ENCODE measurements at regions not wholly inside any gene's neighbourhood (a gene's known extent, or its start where the extent isn't known, plus 50 kb on each side); places are given as distances from the start of the nearest gene placed in this dataset.

DNA sequence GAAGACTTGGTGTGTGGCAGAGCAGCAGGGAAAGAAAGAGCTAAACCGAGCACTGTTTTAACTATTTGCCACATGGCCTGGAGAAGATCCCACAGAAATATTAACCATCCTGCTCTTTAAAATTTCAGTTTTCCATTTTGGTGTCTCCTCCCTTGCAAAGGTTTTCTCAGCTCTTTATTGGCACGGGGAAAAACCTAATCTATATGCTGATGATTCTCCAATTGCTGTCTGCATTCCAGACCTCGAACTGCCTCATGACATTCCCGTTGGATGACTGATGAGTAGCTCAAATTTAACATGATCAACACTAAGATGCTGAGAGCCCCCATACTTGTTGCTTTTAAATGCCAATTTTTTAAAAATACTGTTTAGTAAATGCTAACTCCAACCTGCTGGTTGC, 115.0 kb downstream of the EMP1 start:
- Histone ChIP-seq H3K79me2 (ENCODE audit: low read length) (no peaks in the 10 kb centered on the region), H3K4me3 (ENCODE audit: low read length) (no peak overlapping the region), H3K9ac (ENCODE audit: low read length) (no peak overlapping the region), H4K20me1 (ENCODE audit: insufficient read depth, low read length) (no peaks in the 10 kb centered on the region), H3K9me2 (replicated peaks; ENCODE audit: insufficient read depth, low read length) (no peaks in the 10 kb centered on the region), H3K4me2 (ENCODE audit: low read depth, low read length) (no peak overlapping the region), H3F3A (ENCODE audit: insufficient read depth, low read length) (no peaks in the 10 kb centered on the region), H3K36me3 (replicated peaks; ENCODE audit: insufficient read depth, low read length) (no peaks in the 10 kb centered on the region), H3K27ac (ENCODE audit: low read length) (no peak overlapping the region), H2AFZ (ENCODE audit: low read length) (no peak overlapping the region), H3K4me1 (ENCODE audit: low read length) (no peaks in the 10 kb centered on the region), H3K27me3 (replicated peaks; ENCODE audit: insufficient read depth, low read length) (no peaks in the 10 kb centered on the region), H3K9me3 (replicated peaks; ENCODE audit: insufficient read depth, low read length) (no peaks in the 10 kb centered on the region)
- DNase-seq = no peak
- TF ChIP-seq EZH2 (optimal IDR thresholded peaks at IDR 0.05; ENCODE audit: low read depth, low read length) (no peak), EZH2phosphoT487 (IDR thresholded peaks at IDR 0.05; ENCODE audit: low read length) (no peak)
- TF ChIP-seq, protein P1, sequence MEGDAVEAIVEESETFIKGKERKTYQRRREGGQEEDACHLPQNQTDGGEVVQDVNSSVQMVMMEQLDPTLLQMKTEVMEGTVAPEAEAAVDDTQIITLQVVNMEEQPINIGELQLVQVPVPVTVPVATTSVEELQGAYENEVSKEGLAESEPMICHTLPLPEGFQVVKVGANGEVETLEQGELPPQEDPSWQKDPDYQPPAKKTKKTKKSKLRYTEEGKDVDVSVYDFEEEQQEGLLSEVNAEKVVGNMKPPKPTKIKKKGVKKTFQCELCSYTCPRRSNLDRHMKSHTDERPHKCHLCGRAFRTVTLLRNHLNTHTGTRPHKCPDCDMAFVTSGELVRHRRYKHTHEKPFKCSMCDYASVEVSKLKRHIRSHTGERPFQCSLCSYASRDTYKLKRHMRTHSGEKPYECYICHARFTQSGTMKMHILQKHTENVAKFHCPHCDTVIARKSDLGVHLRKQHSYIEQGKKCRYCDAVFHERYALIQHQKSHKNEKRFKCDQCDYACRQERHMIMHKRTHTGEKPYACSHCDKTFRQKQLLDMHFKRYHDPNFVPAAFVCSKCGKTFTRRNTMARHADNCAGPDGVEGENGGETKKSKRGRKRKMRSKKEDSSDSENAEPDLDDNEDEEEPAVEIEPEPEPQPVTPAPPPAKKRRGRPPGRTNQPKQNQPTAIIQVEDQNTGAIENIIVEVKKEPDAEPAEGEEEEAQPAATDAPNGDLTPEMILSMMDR (IDR thresholded peaks at IDR 0.05; ENCODE audit: low read length) = no peak

DNA sequence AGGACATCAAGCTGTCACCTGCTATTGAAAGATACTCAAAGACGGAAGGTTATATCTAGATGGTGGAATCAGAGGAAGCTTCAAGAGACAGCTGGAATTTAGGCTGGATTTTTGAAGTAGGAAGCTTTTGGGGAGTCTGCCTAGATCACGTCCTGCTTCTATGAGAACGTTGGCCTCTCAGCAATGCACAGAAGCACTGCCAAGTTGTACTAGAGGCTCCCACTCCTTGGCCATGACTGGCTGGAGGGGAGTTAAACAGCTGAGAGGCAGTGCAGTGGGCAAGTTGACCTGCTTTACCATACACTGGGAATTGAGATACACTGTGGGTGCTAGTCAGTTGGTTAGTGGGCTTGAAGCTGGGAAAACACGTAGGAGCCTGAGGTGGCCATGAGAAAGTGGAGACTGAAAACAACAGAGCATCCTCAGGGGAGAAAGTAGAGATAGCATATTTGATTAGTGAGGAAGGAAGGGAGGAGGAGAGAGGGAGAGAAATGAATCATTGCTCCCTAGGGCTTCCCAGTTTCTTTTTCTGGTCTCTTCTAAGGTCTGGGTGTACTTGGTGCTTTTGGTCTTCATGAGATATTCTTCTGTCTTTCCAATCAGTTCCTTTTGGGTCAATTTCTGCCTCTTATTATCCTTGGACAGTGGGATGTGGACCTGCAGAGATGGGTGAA, 110.8 kb downstream of the EMP1 start:
- no peak overlapping the region for H3K4me2 ChIP-seq (ENCODE audit: low read depth, low read length)
- no peaks in the 10 kb centered on the region for H3K79me2 ChIP-seq (ENCODE audit: low read length)
- no peaks in the 10 kb centered on the region for H3K9me2 ChIP-seq (replicated peaks; ENCODE audit: insufficient read depth, low read length)
- no peaks in the 10 kb centered on the region for H3F3A ChIP-seq (ENCODE audit: insufficient read depth, low read length)
- no peak overlapping the region for H3K27ac ChIP-seq (ENCODE audit: low read length)
- no peaks in the 10 kb centered on the region for H3K4me1 ChIP-seq (ENCODE audit: low read length)
- no peaks in the 10 kb centered on the region for H3K27me3 ChIP-seq (replicated peaks; ENCODE audit: insufficient read depth, low read length)
- no peak overlapping the region for H2AFZ ChIP-seq (ENCODE audit: low read length)
- H3K9me3 ChIP-seq (replicated peaks; ENCODE audit: insufficient read depth, low read length) = no peaks in the 10 kb centered on the region
- no peaks in the 10 kb centered on the region for H3K36me3 ChIP-seq (replicated peaks; ENCODE audit: insufficient read depth, low read length)
- no peak overlapping the region for H3K4me3 ChIP-seq (ENCODE audit: low read length)
- TF ChIP-seq EZH2phosphoT487 (IDR thresholded peaks at IDR 0.05; ENCODE audit: low read length) = no peak
- TF ChIP-seq EZH2 (optimal IDR thresholded peaks at IDR 0.05; ENCODE audit: low read depth, low read length) = no peak
- TF ChIP-seq, protein P1 (IDR thresholded peaks at IDR 0.05; ENCODE audit: low read length) = no peak
- no peaks in the 10 kb centered on the region for H4K20me1 ChIP-seq (ENCODE audit: insufficient read depth, low read length)
- no peak for DNase-seq
- no peak overlapping the region for H3K9ac ChIP-seq (ENCODE audit: low read length)

DNA sequence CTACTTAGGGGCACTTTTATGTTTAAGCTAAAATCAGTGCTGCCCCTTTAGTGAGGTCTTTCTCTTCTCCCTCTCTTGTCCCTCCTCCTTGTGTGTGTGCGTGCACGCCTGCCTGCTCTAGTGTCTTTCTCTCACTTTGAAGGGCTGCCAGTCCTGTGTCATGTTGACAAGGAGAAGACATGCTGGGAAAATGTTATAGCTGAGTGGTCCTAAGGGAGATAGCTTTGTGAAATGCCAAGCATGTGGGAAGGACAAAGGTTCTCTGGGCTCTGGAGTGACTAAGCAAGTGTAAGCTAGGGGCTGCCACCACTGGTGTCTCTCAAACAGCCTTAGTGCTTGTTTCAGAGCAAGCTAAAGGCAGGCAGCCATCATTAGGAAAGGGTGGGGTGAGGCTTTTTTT, 108.4 kb downstream of the EMP1 start:
- no peak for DNase-seq
- Histone ChIP-seq H4K20me1 (ENCODE audit: insufficient read depth, low read length) (no peaks in the 10 kb centered on the region), H3K4me2 (ENCODE audit: low read depth, low read length) (no peak overlapping the region), H3K4me3 (ENCODE audit: low read length) (no peak overlapping the region), H3F3A (ENCODE audit: insufficient read depth, low read length) (no peaks in the 10 kb centered on the region), H3K27me3 (replicated peaks; ENCODE audit: insufficient read depth, low read length) (no peaks in the 10 kb centered on the region), H3K9me2 (replicated peaks; ENCODE audit: insufficient read depth, low read length) (no peaks in the 10 kb centered on the region), H2AFZ (ENCODE audit: low read length) (no peak overlapping the region), H3K9me3 (replicated peaks; ENCODE audit: insufficient read depth, low read length) (no peaks in the 10 kb centered on the region), H3K36me3 (replicated peaks; ENCODE audit: insufficient read depth, low read length) (no peaks in the 10 kb centered on the region), H3K9ac (ENCODE audit: low read length) (no peak overlapping the region), H3K27ac (ENCODE audit: low read length) (no peak overlapping the region), H3K4me1 (ENCODE audit: low read length) (no peaks in the 10 kb centered on the region), H3K79me2 (ENCODE audit: low read length) (no peaks in the 10 kb centered on the region)
- no peak for TF ChIP-seq EZH2phosphoT487 (IDR thresholded peaks at IDR 0.05; ENCODE audit: low read length)
- TF ChIP-seq, protein P1 (IDR thresholded peaks at IDR 0.05; ENCODE audit: low read length) = no peak
- TF ChIP-seq EZH2 (optimal IDR thresholded peaks at IDR 0.05; ENCODE audit: low read depth, low read length) = no peak

All from MM.1S (cell line).